GM12891 (cell line): ENCODE measurements at regions not wholly inside any gene's neighbourhood (a gene's known extent, or its start where the extent isn't known, plus 50 kb on each side); places are given as distances from the start of the nearest gene placed in this dataset.

Source experiments
- POLR2A ChIP-seq: IDR thresholded peaks from 2 replicates; pipeline ENCODE4 v1.6.1; 2011; ENCODE audit warnings: low read depth, low read length, control low read depth
- POLR2AphosphoS5 ChIP-seq: IDR thresholded peaks from 2 replicates; pipeline ENCODE4 v1.6.1; 2011; ENCODE audit warnings: low read depth, low read length, control low read depth
- SPI1 ChIP-seq: IDR thresholded peaks from 2 replicates; pipeline ENCODE4 v1.6.1; 2011; ENCODE audit warnings: low read depth, low read length, control low read depth
- TAF1 ChIP-seq: IDR thresholded peaks from 2 replicates; pipeline ENCODE4 v1.6.1; 2011; ENCODE audit warnings: low read depth, low read length, control low read depth

DNA sequence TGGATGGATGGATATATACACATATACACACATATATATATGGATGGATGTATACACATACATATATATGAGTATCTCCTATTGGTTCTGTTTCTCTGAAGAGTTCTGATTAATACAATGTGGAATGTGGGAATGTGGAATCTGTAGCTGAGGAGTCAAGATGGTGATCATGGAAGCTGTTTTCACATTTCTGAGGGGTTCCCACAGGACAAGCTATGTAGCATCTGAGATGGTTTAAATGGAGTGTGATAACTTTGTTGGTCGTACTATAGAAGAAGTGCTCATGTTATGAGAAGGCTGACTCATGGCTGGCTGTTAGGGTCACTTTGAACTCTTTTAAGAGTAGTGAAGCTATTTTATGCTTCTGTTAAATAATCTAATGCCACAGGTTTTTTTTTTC is 279.7 kb downstream of the MEIS1 start:
- TF ChIP-seq POLR2A, result no peak
- no peak for TF ChIP-seq POLR2AphosphoS5
- no peak for TF ChIP-seq TAF1
- TF ChIP-seq SPI1, result no peak
